HL-60 (cell line): ENCODE measurements at regions not wholly inside any gene's neighbourhood (a gene's known extent, or its start where the extent isn't known, plus 50 kb on each side); places are given as distances from the start of the nearest gene placed in this dataset.

Experiments used
- GABPA ChIP-seq: IDR thresholded peaks from 2 replicates; pipeline ENCODE4 v1.6.1; 2012; ENCODE audit warnings: low read depth
- POLR2AphosphoS5 ChIP-seq: IDR thresholded peaks from 2 replicates; pipeline ENCODE4 v1.6.1; 2012; ENCODE audit warnings: low read depth
- TF ChIP-seq, protein P1 (sequence below): IDR thresholded peaks from one replicate; pipeline ENCODE4 v1.5.1; 2011; ENCODE audit warnings: low read length, control low read depth, inconsistent platforms; ENCODE audit not compliant: insufficient read depth
- TF ChIP-seq, protein P2 (sequence below): IDR thresholded peaks from 2 replicates; pipeline ENCODE4 v1.6.1; 2012; ENCODE audit warnings: low read depth; ENCODE audit not compliant: insufficient replicate concordance

DNA sequence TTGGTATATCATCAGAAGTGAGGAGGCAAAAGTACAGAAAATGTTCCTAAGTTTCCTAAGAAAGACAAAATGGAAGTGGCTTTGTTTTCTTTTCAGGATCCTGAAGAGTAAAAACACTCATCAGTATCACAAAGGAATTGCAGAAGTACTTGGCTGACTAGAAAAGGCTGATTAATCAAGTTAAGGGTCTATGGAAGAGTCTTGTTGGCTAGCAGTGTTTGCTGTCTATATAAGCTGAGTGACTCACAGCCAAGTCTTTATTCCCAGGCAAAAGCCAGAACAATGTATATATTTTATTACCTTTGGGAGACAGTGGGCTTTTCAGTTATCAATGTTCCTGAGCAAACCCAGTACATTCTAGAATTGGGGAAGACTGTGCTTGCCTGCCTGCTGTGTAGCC is 777.0 kb downstream of the PLA2G4A start:
- TF ChIP-seq POLR2AphosphoS5: no peak
- TF ChIP-seq, protein P1, sequence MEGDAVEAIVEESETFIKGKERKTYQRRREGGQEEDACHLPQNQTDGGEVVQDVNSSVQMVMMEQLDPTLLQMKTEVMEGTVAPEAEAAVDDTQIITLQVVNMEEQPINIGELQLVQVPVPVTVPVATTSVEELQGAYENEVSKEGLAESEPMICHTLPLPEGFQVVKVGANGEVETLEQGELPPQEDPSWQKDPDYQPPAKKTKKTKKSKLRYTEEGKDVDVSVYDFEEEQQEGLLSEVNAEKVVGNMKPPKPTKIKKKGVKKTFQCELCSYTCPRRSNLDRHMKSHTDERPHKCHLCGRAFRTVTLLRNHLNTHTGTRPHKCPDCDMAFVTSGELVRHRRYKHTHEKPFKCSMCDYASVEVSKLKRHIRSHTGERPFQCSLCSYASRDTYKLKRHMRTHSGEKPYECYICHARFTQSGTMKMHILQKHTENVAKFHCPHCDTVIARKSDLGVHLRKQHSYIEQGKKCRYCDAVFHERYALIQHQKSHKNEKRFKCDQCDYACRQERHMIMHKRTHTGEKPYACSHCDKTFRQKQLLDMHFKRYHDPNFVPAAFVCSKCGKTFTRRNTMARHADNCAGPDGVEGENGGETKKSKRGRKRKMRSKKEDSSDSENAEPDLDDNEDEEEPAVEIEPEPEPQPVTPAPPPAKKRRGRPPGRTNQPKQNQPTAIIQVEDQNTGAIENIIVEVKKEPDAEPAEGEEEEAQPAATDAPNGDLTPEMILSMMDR: no peak
- no peak for TF ChIP-seq GABPA
- TF ChIP-seq, protein P2, sequence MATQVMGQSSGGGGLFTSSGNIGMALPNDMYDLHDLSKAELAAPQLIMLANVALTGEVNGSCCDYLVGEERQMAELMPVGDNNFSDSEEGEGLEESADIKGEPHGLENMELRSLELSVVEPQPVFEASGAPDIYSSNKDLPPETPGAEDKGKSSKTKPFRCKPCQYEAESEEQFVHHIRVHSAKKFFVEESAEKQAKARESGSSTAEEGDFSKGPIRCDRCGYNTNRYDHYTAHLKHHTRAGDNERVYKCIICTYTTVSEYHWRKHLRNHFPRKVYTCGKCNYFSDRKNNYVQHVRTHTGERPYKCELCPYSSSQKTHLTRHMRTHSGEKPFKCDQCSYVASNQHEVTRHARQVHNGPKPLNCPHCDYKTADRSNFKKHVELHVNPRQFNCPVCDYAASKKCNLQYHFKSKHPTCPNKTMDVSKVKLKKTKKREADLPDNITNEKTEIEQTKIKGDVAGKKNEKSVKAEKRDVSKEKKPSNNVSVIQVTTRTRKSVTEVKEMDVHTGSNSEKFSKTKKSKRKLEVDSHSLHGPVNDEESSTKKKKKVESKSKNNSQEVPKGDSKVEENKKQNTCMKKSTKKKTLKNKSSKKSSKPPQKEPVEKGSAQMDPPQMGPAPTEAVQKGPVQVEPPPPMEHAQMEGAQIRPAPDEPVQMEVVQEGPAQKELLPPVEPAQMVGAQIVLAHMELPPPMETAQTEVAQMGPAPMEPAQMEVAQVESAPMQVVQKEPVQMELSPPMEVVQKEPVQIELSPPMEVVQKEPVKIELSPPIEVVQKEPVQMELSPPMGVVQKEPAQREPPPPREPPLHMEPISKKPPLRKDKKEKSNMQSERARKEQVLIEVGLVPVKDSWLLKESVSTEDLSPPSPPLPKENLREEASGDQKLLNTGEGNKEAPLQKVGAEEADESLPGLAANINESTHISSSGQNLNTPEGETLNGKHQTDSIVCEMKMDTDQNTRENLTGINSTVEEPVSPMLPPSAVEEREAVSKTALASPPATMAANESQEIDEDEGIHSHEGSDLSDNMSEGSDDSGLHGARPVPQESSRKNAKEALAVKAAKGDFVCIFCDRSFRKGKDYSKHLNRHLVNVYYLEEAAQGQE: no peak
